ENCODE measurements at regions not wholly inside any gene's neighbourhood (a gene's known extent, or its start where the extent isn't known, plus 50 kb on each side); places are given as distances from the start of the nearest gene placed in this dataset.

DNA sequence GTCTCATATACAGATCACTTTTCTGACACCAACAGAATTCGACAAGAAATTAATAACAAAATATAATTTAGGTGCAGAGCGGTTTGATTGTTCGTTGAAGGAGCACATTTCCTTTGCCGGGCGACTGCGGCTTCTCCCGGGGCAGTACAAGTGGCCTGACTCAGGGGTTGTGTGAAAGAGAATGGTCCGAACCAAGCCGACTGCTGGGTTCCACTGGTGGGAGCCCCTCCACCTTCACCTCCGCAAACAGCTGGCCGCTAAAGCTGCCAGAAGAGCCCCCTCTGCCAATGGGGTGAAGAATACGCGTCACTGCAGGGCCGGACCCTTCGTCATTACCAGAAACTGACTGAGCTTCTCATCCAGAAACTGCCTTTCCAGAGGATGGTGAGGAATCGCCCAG is 156.0 kb upstream of the IFNE start:
- TF ChIP-seq, protein P1, sequence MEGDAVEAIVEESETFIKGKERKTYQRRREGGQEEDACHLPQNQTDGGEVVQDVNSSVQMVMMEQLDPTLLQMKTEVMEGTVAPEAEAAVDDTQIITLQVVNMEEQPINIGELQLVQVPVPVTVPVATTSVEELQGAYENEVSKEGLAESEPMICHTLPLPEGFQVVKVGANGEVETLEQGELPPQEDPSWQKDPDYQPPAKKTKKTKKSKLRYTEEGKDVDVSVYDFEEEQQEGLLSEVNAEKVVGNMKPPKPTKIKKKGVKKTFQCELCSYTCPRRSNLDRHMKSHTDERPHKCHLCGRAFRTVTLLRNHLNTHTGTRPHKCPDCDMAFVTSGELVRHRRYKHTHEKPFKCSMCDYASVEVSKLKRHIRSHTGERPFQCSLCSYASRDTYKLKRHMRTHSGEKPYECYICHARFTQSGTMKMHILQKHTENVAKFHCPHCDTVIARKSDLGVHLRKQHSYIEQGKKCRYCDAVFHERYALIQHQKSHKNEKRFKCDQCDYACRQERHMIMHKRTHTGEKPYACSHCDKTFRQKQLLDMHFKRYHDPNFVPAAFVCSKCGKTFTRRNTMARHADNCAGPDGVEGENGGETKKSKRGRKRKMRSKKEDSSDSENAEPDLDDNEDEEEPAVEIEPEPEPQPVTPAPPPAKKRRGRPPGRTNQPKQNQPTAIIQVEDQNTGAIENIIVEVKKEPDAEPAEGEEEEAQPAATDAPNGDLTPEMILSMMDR (IDR thresholded peaks at IDR 0.05), result no peak
- TF ChIP-seq POLR2A (IDR thresholded peaks at IDR 0.05), result no peak
